Loucy (cell line): ENCODE measurements at regions not wholly inside any gene's neighbourhood (a gene's known extent, or its start where the extent isn't known, plus 50 kb on each side); places are given as distances from the start of the nearest gene placed in this dataset.

ENCODE experiments used
- EZH2phosphoT487 ChIP-seq: fragments of 200-600 bp; IDR thresholded peaks from 2 replicates; pipeline ENCODE4 v1.6.1; 2018; ENCODE audit warnings: antibody characterized with exemption, mild to moderate bottlenecking, moderate library complexity, borderline replicate concordance
- TF ChIP-seq, protein P1 (sequence below): fragments of 200-600 bp; sonication (generic); conservative IDR thresholded peaks from 2 replicates; pipeline ENCODE4 v1.5.1; 2014; ENCODE audit warnings: mild to moderate bottlenecking, antibody characterized with exemption, low read length

DNA sequence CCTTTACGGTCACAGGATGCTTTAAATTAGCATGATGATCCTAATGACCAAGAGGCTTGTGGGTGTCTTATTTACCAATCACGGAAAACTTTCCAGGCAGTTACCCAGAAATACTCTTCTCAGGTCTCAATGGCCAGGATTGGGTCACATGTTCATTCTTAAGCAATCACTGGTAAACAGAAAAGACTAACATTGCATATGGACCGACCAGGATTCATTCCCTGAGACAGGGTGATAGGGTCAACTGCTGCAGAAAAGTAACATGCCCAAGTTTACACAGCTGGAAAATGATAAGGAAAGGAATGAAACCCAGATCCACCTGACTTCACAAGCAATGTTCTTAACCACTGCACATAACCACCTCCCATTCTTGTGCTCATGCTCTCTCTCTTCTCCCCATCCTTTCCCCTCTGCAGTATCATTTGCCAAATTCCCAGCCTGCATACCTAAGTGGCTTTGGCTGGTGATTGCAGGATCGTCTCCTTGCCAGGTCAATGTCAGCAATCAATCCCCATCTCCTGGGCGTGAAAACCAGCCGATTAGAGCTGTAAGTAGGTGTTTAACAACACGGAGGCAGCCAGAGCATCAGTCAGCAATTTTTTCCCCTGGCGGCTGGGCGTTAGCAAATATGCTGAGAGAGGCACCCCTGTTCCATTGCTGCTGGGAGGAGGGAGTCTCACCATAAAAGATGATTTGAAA lies 219.4 kb downstream of the NMUR2 start:
- TF ChIP-seq, protein P1, sequence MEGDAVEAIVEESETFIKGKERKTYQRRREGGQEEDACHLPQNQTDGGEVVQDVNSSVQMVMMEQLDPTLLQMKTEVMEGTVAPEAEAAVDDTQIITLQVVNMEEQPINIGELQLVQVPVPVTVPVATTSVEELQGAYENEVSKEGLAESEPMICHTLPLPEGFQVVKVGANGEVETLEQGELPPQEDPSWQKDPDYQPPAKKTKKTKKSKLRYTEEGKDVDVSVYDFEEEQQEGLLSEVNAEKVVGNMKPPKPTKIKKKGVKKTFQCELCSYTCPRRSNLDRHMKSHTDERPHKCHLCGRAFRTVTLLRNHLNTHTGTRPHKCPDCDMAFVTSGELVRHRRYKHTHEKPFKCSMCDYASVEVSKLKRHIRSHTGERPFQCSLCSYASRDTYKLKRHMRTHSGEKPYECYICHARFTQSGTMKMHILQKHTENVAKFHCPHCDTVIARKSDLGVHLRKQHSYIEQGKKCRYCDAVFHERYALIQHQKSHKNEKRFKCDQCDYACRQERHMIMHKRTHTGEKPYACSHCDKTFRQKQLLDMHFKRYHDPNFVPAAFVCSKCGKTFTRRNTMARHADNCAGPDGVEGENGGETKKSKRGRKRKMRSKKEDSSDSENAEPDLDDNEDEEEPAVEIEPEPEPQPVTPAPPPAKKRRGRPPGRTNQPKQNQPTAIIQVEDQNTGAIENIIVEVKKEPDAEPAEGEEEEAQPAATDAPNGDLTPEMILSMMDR = no peak
- no peak for TF ChIP-seq EZH2phosphoT487
